ENCODE measurements at regions not wholly inside any gene's neighbourhood (a gene's known extent, or its start where the extent isn't known, plus 50 kb on each side); places are given as distances from the start of the nearest gene placed in this dataset.

GRCh38 chr6:150767161-150767560 lies 98.3 kb upstream of the MTHFD1L start:
- TF ChIP-seq POLR2A (IDR thresholded peaks at IDR 0.05; ENCODE audit: low read depth, low read length) (no peak), TAF1 (IDR thresholded peaks at IDR 0.05; ENCODE audit: low read depth, low read length) (no peak)

All from GM12891 (cell line).